HL-60 (cell line): ENCODE measurements at regions not wholly inside any gene's neighbourhood (a gene's known extent, or its start where the extent isn't known, plus 50 kb on each side); places are given as distances from the start of the nearest gene placed in this dataset.

ENCODE experiments used
- DNase-seq, 2 experiments: peaks; one replicate each; pipeline ENCODE4 v3.0.0-alpha.2; 2010 to 2020; ENCODE audit warnings: low read depth in 1 of 2, low spot score in 1 of 2
- H3K27ac ChIP-seq: fragments of 250-450 bp; sonication (Bioruptor Pico); replicated peaks from 2 replicates; pipeline ENCODE4 v1.5.1; 2020; ENCODE audit warnings: mild to moderate bottlenecking, moderate library complexity
- H3K27me3 ChIP-seq: fragments of 250-450 bp; sonication (Bioruptor Pico); 2 replicates; pipeline ENCODE4 v1.5.1; 2021; ENCODE audit warnings: mild to moderate bottlenecking, moderate library complexity; ENCODE audit not compliant: insufficient read depth, poor library complexity, severe bottlenecking
- H3K4me3 ChIP-seq: replicated peaks from 2 replicates; pipeline ENCODE4 v1.5.1; 2011; ENCODE audit warnings: mild to moderate bottlenecking, control low read depth, low read length; ENCODE audit not compliant: insufficient read depth
- CTCF ChIP-seq: IDR thresholded peaks from one replicate; pipeline ENCODE4 v1.5.1; 2011; ENCODE audit warnings: low read length, control low read depth, inconsistent platforms; ENCODE audit not compliant: insufficient read depth
- GABPA ChIP-seq: IDR thresholded peaks from 2 replicates; pipeline ENCODE4 v1.6.1; 2012; ENCODE audit warnings: low read depth
- POLR2AphosphoS5 ChIP-seq: IDR thresholded peaks from 2 replicates; pipeline ENCODE4 v1.6.1; 2012; ENCODE audit warnings: low read depth
- REST ChIP-seq: IDR thresholded peaks from 2 replicates; pipeline ENCODE4 v1.6.1; 2012; ENCODE audit warnings: low read depth; ENCODE audit not compliant: insufficient replicate concordance
- SPI1 ChIP-seq: IDR thresholded peaks from 2 replicates; pipeline ENCODE4 v1.6.1; 2012; ENCODE audit warnings: low read depth, mild to moderate bottlenecking, borderline replicate concordance

- H3K27ac ChIP-seq: no peak overlapping the region
- no peak overlapping the region for H3K4me3 ChIP-seq
- TF ChIP-seq POLR2AphosphoS5 (no peak), GABPA (no peak), REST (no peak), SPI1 (no peak), CTCF (no peak)
- DNase-seq: no peak
- H3K27me3 ChIP-seq: no peaks in the 10 kb centered on the region
Observed at GRCh38 chr10:21055339-21056135, 158.4 kb upstream of the NEBL start.

GRCh38 chr10:21053953-21054690 is 157.0 kb upstream of the NEBL start:
- Histone ChIP-seq H3K27me3 (no peaks in the 10 kb centered on the region), H3K4me3 (no peak overlapping the region), H3K27ac (no peak overlapping the region)
- TF ChIP-seq POLR2AphosphoS5 (no peak), SPI1 (no peak), CTCF (no peak), GABPA (no peak), REST (no peak)
- no peak for DNase-seq

GRCh38 chr10:21052709-21053104 is 155.6 kb upstream of the NEBL start:
- Histone ChIP-seq H3K27ac (no peak overlapping the region), H3K4me3 (no peak overlapping the region), H3K27me3 (no peaks in the 10 kb centered on the region)
- no peak for DNase-seq
- TF ChIP-seq SPI1 (no peak), REST (no peak), POLR2AphosphoS5 (no peak), GABPA (no peak), CTCF (no peak)
